ENCODE measurements at regions not wholly inside any gene's neighbourhood (a gene's known extent, or its start where the extent isn't known, plus 50 kb on each side); places are given as distances from the start of the nearest gene placed in this dataset.

DNA sequence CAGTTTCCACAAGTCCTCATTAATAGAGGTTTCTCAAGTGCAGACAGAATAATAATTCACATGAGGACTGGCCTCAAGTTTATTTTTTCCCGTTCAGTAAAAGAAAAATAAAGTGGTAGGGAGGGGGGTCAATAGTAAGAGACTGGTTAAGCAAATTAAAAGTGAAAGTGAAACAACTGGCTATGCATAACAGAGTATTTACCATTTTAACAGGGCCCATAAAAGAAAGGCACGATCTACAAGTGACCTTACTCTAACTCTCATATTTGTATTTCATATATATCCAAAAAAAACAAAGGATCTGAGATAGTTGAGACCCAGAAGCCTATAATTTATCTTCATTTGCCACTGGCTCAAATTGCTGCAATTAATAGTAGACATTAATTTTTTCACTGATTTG, 686.3 kb downstream of the NTRK3 start:
- TF ChIP-seq, protein P1, sequence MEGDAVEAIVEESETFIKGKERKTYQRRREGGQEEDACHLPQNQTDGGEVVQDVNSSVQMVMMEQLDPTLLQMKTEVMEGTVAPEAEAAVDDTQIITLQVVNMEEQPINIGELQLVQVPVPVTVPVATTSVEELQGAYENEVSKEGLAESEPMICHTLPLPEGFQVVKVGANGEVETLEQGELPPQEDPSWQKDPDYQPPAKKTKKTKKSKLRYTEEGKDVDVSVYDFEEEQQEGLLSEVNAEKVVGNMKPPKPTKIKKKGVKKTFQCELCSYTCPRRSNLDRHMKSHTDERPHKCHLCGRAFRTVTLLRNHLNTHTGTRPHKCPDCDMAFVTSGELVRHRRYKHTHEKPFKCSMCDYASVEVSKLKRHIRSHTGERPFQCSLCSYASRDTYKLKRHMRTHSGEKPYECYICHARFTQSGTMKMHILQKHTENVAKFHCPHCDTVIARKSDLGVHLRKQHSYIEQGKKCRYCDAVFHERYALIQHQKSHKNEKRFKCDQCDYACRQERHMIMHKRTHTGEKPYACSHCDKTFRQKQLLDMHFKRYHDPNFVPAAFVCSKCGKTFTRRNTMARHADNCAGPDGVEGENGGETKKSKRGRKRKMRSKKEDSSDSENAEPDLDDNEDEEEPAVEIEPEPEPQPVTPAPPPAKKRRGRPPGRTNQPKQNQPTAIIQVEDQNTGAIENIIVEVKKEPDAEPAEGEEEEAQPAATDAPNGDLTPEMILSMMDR (conservative IDR thresholded peaks at IDR 0.05), result no peak
- no peak for TF ChIP-seq ZFX (IDR thresholded peaks at IDR 0.05)
- H3K27ac ChIP-seq, result no peak overlapping the region

DNA sequence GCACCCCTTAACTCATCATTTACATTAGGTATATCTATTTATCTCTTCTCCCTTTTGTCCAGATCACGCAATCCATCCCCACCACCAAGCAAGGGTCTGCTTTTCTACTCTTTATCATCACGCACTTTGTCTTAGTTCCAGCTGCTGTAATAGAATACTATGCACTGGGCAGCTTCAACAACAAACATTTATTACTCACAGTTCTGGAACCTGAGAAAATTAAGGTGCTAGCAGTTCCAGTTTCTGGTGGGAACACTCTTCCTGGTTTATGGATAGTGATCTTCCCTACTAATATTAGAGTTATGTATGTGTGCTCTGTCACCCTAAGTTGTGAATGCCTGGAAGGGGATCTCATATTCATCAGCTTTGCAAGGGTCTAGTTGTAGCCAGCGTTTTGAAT, 687.0 kb downstream of the NTRK3 start:
- TF ChIP-seq ZFX (IDR thresholded peaks at IDR 0.05), result no peak
- TF ChIP-seq, protein P1 (conservative IDR thresholded peaks at IDR 0.05), result no peak
- no peak overlapping the region for H3K27ac ChIP-seq

DNA sequence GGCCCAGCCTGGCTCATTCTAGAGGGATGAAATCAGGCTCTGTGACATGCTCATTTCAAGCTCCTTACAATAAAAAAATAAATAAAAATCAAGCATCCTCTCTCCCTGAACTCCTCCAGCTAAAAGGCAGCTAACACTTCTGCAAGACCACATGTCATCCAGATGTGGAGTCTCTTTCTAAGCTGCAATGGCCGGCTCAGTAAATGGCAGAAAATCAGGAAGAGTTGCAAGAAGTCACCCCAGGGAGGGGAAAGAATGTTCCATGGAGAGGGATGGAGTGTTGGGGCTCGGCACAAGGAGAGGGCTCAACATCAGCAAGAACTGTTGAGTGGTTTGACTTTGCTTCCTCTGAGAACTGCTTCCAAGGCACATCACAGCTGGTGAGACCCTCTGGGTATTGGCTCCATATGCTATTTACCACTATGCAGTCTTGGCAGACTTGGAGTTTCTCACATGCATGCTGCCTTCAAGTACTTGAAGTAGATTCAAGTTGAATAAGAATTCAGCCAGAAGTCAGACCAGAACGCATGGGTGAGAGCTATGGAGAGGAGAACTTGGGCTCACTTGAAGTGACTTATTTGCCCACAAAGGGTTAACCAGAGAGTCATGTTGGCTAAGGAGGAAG, 689.0 kb downstream of the NTRK3 start:
- no peak overlapping the region for H3K27ac ChIP-seq
- TF ChIP-seq, protein P1 (conservative IDR thresholded peaks at IDR 0.05), result no peak
- no peak for TF ChIP-seq ZFX (IDR thresholded peaks at IDR 0.05)

DNA sequence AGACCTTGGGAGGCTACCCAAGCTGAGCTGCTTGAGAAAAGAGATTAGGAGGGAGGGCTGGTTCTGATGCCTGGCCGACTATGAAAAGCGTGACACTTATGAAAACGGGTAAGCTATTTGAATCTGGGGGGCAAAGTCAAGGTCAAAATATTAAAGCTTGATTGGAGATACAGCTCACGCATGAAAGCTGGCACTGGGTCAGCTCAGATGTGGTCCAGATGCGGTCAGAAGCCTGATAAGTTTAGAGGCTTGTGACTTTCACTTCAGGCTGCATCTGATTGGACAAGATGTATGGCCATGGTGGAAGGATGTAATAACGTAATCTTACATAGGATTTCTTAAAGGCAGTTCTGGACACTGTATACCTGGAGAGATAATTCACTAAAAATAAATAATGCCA, 690.3 kb downstream of the NTRK3 start:
- H3K27ac ChIP-seq, result no peak overlapping the region
- TF ChIP-seq, protein P1 (conservative IDR thresholded peaks at IDR 0.05), result no peak
- TF ChIP-seq ZFX (IDR thresholded peaks at IDR 0.05), result no peak

DNA sequence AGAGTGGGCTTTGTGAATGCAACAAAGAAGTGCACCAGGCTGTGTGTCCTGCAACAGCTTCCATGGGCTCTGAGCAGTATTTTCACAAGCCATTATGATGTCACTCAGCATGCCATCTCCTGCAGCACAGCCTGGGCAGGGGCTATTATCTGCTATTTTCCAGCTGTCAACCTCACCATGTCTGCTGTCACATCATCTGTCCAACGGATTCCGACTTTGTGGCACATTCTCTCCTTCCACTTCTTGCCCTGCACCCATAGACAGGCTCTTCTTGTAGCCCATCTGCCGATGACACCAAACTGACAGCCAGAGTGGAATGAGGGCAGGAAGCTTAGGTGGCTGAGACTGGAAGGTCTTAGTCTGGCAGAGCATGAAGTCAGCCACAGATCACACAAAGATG, 691.9 kb downstream of the NTRK3 start:
- no peak overlapping the region for H3K27ac ChIP-seq
- TF ChIP-seq, protein P1 (conservative IDR thresholded peaks at IDR 0.05), result no peak
- no peak for TF ChIP-seq ZFX (IDR thresholded peaks at IDR 0.05)

DNA sequence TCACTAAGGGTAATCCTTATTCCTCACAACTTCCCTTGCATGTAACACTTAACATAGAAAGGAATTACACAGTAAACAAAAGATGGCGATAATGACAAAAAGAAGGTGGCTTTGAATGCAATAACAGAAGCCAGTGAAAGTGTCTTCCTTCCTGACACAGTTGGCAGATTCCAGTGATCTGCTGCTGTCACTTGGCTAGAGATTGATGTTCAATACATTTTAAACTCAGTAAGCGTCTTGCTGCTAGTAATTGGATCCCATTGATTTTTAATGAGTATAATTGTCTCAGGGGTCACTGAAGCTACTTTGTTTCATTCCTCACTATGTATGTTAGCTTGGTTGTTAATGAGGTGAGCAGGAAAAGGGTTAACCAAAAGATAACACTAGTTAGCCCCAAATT, 692.7 kb downstream of the NTRK3 start:
- TF ChIP-seq, protein P1 (conservative IDR thresholded peaks at IDR 0.05), result no peak
- no peak for TF ChIP-seq ZFX (IDR thresholded peaks at IDR 0.05)
- no peak overlapping the region for H3K27ac ChIP-seq

DNA sequence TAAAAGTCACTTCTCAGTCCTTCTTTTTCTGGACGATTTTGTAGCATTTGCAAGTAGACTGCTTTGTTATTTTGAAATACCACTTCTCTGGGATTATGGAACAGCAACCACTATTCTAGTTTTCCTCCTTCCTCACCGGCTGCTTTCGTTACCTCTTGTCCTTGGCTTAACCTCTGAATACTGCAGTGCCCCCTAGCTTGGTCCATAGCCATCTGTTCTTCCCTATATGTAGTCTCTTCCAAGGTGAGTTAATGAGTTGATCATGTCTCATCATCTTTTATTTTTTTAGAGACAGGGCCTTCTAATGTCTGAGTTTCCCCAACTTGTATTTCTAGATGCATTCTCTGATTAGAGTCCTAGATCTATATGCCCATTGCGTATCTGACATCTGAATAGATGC, 694.3 kb downstream of the NTRK3 start:
- TF ChIP-seq, protein P1 (conservative IDR thresholded peaks at IDR 0.05), result no peak
- no peak for TF ChIP-seq ZFX (IDR thresholded peaks at IDR 0.05)
- no peak overlapping the region for H3K27ac ChIP-seq

Measured in C4-2B (cell line).